HG03342 (cell line): ENCODE measurements at regions not wholly inside any gene's neighbourhood (a gene's known extent, or its start where the extent isn't known, plus 50 kb on each side); places are given as distances from the start of the nearest gene placed in this dataset.
A peak's percentile ranks its signal among the peaks of the same experiment; 100 is the strongest.

ENCODE experiments used
- ATAC-seq: cut with Tn5 transposase; IDR thresholded peaks from one replicate; pipeline ENCODE4 v1.9.1; 2021; ENCODE audit warnings: mild to moderate bottlenecking, moderate library complexity; ENCODE audit not compliant: unreplicated experiment

GRCh38 chr4:138927072-138927471 lies 88.5 kb upstream of the NOCT start:
- ATAC-seq, result no peak

GRCh38 chr4:138925495-138925894 lies 90.1 kb upstream of the NOCT start:
- ATAC-seq, result no peak

DNA sequence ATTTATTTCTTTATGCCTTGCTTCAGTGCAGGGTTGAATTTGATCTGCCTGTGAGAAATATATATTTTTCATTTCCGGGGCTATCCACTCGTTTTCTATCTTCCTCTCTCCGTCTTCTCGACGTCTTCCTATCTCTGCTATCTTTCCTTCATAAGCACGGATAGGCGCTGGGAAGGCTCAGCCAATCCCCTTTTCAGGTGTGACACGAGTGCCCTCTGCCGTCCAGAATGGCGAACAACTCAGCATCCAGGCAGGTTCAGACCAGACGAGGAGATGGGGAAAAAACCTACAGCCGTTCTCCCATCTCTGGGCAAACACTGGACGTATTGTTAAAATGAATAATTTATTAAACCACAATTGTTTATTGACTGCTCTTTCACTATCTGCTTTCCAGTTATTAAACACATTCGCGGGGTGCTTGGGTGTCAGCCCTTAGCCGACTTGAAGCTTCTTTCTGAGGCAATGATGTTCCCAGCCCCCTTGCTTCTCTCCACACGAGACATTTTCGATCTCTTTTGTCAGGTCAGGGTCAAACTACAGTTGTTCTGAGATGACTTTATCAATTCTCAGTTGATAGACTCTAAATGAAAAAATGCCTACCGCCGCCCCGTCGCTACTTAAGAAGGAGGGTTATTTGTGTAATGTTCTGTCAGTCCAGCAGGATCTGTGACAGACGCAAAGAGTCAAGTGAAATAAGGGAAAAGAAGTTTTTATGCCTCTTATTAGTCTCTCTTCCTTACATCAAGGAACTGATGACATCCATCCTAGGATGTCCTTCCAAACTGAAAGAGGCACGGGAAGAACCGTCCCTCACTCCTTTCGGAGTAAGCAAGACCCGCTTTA lies 96.3 kb upstream of the NOCT start:
- ATAC-seq, result peak; percentile 82

GRCh38 chr4:138918169-138918869 lies 97.3 kb upstream of the NOCT start:
- no peak for ATAC-seq

GRCh38 chr4:138916763-138917162 lies 98.8 kb upstream of the NOCT start:
- no peak for ATAC-seq

DNA sequence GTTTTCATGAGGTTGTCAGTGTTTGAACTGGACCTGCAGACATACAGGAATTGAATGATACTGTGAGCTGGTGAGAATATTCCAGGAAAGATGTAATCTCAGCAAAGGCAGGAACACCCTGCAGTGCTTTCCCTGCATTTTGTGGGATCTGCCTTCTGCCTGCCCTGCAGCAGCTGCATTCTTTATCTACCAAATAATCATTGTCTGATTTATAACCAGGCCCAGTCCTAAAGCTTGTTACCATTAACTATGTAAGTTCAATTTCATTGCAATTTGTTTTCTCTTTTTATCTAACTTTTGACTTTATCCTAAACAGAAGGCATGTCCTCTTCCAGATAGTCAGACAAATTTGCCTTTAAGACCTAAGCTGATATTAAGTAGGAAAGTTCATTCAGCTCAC lies 99.8 kb upstream of the NOCT start:
- ATAC-seq, result no peak

GRCh38 chr4:138912704-138913340 lies 102.8 kb upstream of the NOCT start:
- ATAC-seq, result no peak

DNA sequence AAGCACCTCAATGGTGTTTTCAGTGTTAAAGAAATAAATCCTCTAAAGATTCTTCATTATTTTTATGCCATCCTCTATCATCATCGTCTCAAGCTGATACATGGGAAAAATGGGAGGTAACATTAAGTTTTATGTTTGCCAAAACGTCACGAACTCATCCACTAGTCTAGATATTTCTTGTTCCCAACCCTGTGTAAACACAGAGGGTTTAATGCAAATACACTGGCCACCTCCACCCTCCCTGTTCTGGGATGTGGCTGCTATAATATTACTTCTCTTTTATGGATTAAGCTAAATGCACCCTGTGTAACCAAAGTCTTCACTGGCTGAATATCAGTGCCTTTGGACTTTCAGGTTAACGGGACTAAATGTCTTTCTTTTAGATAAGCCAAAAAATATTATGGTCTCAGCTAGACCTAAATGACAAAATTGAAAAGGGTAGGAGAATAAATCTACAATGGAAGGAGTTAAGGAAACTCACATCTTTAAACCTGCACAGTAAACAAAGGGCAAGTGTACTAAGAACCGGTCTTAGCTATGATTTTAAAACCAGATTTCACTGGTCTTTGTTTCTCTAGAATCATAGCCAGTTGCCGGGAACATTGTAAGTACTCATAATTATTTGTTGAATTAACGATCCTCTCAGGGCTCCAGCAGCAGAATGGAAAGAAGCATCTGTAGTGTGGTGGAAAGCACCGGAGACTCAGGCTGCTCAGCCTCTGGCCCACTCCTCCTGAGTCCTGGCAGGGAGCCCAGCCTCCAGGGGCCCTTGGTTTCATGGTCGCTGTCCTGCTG lies 103.5 kb upstream of the NOCT start:
- ATAC-seq, result no peak

- ATAC-seq, result no peak
These were observed 104.7 kb upstream of the NOCT start for GRCh38 chr4:138910914-138911336.

GRCh38 chr4:138910195-138910913 lies 105.2 kb upstream of the NOCT start:
- ATAC-seq, result no peak

DNA sequence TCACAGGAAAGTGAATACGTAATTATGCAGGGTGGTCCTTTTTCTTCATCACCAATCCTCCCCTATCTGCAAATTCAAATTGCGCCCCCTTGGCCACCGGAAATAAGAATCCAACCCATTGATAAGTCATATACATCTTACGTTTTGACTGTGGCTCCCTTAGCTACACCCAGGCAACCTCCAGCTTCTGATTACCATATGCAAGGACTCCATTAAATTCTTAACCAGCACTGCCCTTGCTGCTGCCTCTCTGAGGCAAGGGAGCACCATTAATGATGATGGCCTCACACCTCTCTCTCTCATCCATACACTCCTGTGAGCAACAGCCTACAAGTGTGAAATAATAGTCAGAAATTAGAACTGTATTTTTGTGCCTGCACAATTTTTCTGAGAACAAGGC lies 106.0 kb upstream of the NOCT start:
- no peak for ATAC-seq

- no peak for ATAC-seq
These were observed 107.4 kb upstream of the NOCT start for GRCh38 chr4:138908134-138908533.

- no peak for ATAC-seq
These were observed 108.4 kb upstream of the NOCT start for GRCh38 chr4:138907174-138907573.

GRCh38 chr4:138904793-138905192 lies 110.8 kb upstream of the NOCT start:
- no peak for ATAC-seq

- ATAC-seq, result no peak
These were observed 112.4 kb upstream of the NOCT start for GRCh38 chr4:138903185-138903584.

- ATAC-seq, result no peak
These were observed 112.9 kb upstream of the NOCT start for GRCh38 chr4:138902705-138903104.

DNA sequence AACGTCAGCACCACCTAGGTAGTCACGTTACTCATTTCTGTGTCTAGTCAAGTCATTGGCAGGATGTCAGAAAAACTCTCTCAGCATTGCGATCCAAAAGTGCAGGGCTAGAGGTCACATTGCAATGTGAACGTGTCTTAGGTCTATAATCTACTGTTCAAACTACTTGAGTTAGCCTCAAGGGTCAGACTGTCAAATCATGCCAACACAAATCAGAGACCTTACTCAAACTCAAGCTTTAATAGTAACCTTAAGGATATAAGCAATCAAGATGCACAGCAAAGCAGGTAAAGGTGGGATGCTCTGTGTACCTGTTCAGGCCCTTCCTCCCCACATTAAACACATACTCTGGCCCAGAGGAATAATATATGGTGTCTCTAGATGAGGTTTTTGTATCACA lies 114.4 kb upstream of the NOCT start:
- no peak for ATAC-seq

DNA sequence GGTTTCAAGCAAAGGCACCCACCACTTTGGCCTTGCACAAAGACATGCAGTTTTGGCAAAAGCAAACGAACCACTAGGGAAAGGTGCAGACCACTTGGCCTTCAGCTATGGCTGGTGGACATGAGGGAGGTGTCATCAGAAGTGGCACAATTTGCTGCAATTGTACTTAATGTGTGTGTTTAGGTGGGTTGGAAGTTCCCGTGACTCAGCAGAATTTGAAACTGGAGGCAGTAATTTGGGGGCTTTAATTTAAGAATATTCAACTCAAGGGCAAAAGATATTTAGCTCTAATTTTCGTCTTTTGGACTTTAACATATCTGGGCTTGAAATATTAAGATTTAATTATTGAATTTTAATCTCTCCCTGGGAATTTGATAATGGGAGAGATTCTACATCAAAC lies 115.6 kb upstream of the NOCT start:
- no peak for ATAC-seq

DNA sequence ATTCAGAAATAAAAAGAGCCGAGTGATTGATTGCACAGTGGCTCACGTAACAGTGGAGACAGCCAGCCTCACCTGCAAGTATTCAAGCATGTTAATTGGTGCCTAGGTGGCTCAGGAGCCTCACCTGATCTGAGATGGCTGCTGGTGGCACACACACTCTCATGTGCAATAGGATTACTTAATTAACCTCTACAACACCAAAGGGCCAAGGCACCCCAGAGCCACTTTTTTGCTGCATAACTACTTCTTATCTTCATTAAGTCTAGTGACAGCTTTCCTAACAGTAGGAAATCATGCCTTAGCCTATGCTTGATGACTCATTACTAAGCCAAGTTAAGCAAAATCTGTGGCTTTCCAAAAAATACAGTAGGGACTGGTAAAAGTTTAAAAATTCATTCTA lies 117.3 kb upstream of the NOCT start:
- ATAC-seq, result no peak

DNA sequence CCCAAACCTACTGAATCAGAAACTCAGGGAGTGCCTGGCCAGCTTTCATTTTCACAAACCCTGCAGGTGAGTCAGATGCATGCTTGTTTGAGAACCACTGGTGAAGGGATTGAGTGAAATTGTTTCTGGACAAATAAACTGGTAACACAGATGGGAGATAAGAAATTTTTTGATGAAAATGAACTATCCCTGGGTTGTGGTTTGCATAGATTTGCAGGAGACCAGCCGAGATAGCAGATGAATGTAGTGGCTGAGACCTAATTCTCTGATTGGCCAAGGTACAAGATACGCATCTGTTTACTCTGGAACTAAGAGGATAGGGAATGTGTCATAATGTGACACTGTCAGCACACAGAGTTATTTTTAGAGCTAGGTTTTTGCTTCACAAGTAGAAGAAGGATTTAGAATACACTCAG lies 117.8 kb upstream of the NOCT start:
- no peak for ATAC-seq
